GM19240 (cell line): ENCODE measurements at regions not wholly inside any gene's neighbourhood (a gene's known extent, or its start where the extent isn't known, plus 50 kb on each side); places are given as distances from the start of the nearest gene placed in this dataset.

ENCODE experiments used
- DNase-seq: peaks from one replicate; pipeline ENCODE4 v3.0.0; 2011; ENCODE audit warnings: low spot score; ENCODE audit not compliant: insufficient read length

DNA sequence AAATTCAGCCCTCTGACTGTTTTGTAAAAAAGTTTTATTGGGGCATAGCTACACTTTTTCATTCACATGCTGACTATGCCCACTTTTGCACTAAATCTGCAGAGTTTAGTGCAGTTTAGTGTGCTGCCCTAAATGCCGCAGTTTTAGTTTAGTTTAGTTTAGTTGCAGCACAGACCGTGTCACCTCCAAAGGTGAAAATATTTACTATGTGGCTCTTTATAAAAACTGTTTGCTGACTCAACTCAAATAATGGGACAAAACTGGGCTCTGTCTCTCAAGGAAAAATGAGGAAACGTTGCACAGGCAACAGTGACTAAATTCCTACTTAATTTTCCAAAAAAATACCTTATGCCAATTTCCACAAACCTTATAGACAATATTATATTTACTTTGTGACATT lies 314.2 kb downstream of the C4orf33 start:
- DNase-seq = no peak

DNA sequence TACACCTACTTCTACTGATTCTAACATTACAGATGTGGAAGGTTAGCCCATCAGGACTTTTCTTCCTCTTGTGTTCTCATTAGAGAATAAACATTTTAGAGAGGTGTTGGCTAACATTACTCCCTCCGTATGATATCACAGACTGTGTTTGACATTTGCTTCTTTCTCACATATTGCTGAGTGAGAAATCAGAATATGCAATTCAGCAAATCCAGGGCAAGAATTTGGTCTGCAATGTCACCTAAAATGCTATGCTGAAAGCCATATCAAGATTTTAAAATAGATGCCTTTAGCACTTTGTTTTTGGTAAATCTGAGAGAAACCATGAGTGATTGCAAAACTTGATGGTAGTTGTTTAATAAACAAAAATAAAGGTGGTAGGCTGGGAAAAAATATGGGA lies 319.1 kb downstream of the C4orf33 start:
- DNase-seq = no peak

DNA sequence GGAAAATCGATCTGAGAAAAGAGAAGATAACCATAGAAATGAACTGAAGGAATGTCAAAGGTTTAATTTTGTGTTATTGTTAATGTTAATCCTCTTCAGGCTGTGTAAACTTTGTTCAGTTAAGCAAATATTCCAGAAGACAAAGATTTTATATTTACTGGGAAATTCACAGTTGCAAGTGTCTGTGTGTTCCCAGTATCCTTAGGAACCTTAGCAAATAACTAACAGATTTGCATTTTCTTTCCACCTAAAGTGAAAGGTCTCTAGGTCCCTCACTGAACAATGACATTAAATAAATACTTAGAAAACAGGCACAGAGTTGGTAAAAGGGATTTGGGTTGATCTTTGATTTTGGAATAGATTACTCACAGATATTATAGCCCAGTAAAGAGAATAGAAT lies 324.7 kb downstream of the C4orf33 start:
- DNase-seq = no peak

DNA sequence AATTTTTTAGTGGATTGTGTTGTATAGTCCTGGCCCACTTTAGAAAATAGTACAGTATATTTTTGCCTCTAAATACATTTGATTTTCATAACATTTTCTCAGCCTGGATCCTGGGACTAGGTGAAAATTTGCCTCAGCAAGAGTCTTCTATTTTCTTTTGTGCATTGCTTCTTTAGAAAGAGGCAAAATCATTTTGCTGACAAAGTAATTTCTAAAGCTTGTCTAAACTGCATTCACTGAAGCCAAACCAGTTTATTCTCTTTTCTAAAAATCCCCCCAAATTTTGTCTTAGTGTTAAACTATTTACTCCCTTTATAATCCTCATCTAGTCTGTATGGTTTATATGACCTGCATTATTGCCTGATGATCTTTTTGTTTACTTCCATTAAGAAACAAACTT lies 326.3 kb downstream of the C4orf33 start:
- DNase-seq = no peak

DNA sequence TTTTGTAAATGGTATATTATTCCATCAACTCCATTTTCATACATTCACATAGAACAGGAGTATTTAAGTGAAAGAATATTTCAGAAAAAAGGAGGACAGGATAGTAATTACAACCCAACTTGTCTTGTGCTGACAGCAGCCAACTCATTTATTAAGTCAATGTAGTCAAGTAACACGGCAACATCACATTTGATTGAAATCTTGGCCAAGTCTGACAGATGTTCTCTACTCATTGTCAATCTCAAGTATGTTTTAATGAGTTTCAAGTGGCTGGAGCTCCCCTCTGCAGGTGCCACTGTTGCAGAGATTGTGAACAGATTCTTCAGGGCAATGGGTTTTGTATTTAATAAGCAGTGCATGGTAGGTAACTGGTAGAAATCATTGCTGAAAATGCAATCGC lies 332.5 kb downstream of the C4orf33 start:
- no peak for DNase-seq

DNA sequence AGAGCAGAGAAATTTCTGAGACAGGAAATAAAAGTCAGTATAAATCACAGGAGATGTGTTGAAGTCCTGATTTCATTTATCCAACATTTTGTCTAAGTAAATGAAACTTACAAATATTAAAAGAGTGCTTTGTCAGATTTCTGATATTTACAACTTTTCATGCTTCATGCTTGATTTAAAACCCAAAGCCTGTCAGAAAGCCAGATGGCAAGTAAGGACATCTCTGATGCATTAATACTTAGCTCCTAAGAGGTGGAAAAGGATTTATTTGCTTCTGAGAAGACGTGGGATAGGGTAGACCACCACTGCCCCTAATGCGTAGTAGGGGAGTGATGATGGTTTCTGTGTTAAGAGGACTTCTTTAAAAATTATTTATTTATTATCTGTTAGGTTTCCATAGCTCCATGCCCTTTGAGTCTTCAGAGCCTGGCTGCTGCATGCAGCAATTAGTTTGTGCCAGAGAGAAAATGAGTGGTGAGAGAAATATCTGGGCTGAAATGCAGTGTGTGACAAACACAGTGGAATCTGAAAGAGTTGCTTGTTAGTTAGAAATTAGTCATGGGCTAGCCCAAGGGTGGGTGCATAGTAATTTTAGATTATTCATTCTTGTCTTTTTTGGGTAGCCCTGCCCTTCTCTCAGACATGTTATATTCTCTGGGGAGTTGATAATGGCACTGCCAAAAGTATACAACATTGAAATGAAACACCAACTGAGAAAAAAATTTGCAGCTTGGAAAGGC lies 333.8 kb downstream of the C4orf33 start:
- DNase-seq = no peak

DNA sequence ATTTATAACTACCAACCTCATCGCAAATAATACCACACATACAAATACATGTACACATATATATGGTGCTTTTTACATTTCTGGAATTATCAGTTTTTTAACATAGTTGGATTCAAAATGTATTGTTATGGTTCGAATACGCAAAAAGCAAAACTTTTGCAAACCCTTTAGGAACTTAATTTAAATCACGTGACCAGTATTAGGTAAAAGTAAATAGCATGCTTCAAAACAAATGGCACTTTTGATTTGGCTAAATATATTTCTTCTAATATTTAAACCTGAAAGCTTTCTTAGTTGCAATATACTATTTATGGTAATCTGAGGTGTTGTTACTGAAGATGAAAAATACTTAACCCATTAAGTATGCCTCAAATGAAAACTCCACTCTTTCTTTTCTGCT lies 341.4 kb downstream of the C4orf33 start:
- DNase-seq = no peak

DNA sequence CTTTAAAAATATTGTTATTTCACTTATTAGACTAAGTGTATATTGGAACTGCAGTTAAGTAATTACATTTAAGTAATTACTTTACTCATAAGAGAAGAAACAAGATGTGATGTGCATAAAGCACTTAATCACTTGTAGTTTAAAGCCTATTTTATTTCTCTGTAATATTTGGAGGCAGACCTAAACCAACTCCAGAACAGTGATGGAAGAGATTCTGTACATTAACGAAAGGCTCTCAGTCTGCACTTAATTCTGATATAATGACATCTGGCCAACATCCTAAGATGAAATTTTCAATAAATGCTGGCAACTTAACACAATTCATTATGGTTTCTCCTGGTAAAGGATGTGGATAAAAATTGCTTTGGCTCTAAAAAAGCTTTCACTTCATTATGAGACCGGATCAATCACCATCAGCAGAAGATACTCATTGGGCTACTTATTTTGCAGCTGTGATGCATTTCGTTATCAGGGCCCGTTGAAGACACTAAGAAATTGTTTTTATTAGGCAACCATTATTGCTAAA lies 342.6 kb downstream of the C4orf33 start:
- DNase-seq = no peak

DNA sequence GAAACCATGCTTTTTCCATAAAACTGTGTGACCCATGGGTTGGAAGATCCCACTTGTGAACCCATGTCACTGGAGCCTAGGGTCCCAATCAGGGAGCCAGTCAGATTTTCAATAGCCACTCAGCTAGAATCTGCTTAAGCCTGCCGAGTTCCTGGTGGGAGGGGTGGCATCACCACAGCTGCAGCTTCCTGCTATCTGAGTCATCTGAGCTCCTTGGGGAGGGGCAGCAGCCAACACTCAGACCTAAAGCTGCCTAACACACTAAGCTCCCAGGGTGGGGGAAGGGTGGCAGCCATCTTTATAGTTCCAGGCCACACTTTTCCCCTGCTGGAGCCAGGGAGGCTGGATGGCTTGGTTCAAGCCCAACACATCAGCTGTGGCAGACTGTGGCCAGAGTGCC lies 350.1 kb downstream of the C4orf33 start:
- no peak for DNase-seq

DNA sequence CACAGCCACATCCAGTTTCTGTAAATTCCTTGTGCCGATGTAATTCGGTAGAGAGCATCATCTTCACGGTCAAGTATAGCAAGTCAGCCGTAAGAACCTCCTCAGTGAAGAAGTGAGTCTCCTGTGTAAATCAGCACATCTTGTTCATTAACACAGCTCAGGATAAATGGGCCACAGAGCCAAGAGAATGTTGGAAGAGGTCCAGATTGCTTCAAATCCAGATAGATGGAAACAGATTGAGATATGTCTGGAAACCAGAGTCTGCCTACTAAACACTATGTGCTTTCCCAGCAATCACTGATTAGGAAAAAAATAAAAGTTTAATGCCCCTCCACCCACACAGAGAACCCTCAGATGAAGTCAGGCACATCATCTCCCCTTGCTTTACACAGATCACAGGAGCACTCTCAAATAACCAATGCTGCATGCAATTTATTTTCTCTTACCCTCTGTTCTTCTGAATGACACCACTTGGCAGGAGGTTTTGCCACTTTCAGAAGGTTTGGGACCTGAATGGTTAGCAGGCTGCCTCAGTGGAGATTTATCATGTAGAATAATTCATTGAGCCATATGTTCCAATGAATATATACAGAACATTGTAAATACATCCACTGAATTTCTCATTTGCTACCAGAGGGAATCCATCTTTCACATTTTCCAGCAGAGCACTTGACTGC lies 357.7 kb downstream of the C4orf33 start:
- DNase-seq = no peak

DNA sequence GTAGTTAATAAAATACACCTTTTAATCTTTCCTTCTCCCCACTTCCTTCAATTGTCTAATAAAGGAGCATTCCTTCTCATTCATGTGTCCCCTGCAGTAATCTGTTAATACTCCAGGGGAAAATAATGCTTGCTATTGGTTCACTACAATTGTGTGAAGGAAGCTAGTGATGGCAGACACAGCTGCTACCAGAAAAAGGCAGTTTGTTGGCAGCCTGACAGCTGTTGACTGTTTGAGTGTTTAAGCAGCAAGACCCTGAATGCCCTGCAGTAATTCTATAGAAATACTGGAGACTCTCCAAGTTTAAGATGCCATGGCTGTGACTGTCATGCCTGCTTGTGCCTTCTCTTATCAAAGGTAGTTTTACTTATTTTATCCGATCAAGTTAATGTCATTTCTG lies 359.5 kb downstream of the C4orf33 start:
- DNase-seq = no peak

DNA sequence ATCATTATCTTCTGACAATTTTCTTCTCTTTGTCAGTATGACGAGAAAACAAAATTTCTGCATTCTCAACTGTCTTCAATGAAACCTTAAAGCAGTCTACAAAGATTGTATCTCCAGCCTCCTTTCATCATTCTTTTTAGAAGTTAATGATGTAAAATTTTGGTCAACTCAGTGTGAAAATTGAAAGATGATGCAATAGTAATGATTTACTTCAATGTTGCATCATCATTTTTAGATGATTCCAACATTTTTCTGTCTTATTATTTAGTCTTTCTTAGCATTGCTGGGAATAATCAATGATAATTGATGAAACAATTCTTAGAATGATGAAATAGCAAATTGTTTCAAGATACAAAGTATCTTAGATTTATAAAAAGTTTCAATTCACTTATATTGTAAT lies 372.7 kb downstream of the C4orf33 start:
- DNase-seq = no peak

DNA sequence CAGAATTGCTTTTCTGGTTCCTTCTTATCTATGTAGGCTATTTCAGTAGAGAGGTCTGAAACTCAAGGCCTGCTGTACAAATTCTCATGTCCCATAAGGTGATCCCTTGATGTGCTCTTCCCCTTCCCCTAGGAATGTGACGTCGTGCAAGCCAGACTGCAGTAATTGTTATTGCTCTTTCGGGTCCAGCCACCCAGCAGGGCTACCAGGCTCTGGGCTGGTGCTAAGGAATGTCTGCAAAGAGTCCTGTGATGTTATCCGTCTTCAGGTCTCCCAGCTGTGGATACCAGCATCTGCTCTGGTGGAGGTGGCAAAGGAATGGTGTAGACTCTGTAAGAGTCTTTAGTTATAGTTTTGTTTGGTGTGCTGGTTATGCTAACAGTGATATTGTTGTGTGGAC lies 378.7 kb downstream of the C4orf33 start:
- DNase-seq = no peak

DNA sequence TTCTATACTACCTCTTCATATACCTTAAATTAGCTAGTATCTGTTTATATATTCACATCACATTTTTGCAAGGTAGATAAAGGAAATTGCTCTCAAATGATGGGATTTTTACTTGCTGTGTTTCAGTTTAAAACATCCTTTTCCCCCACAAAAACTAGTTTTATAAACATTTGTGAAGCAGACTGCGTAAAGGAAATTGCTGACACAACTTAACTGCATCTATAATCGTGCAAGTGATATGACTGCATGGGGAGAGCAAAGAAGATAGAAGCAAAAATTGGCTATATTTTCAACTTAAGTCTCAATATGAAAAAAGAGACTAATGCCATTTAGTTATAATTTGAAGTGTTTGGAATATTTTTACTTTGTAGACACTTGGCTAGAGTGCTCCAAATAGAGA lies 385.2 kb downstream of the C4orf33 start:
- DNase-seq = no peak

DNA sequence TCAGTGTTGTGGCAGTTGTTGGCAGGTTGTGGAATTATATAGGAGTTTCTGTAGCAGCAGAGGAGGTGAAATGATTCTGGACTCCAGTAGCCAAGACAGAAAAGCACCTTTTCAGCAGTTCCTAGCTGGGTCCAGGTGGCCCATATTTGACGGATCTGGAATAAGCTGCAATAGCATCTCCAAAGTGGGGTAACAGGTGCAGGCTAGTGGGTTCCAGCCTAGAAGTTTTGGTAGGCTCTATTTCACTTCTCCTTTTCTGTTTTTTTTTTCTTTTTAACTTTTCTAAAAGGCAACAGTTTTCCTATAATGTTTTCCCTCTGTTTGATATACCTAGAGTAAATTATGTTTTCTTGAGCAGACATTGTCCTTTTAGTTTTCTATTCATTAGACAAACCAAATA lies 392.5 kb downstream of the C4orf33 start:
- DNase-seq = no peak

DNA sequence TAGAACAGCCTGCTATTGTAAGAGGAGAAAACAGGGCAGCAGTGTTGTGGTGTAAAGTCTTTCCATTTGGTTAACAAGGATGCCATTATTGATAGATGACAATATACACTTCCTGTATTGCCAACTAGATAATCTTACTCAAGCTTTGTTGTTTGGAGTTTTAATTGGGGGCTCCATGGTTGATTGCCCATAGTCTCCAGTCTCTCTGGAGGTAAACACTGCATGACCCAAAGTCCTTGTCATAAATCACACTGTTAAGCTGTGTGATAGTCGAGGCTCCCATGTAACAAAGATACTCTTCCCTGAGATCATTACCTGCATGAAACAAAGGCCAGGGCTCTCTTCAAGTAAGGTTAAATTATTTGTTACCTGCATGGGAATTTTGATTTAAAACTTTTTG lies 394.6 kb downstream of the C4orf33 start:
- no peak for DNase-seq

DNA sequence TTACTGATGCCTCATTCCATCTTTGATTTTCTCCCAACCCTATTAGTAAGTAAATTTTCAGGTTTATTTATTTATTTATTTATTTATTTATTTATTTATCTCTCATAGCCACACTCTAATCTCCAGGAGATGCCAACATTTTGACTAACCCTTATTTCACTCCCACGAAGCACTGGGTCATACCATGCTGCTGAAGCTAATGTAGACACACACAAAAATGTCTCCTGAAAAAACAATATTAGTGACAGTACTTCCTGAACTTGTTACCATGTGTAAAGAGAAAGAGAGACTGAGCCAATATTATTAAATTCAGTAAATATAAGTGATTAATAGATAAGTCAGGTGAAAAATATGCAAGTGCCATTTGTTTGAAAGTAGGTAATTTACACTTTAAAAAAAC lies 402.7 kb downstream of the C4orf33 start:
- no peak for DNase-seq

DNA sequence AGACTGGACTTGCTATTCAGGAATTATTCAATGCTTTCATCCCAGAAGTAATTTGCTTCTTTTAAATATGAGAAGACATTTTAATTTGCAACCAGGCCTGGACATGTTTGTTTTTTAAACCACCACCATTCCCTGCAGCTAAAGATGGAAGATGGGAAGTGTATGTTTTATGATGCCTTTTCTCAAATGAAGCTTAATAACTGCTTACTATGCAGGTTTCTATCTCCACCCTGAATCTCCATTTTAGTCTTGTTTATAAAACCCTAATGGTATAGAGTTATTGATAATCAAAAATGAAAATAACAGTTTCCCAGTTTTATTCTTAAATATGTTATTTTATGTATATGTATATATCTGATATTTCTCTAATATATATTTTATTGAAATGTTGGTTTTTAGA lies 418.9 kb downstream of the C4orf33 start:
- DNase-seq = no peak

DNA sequence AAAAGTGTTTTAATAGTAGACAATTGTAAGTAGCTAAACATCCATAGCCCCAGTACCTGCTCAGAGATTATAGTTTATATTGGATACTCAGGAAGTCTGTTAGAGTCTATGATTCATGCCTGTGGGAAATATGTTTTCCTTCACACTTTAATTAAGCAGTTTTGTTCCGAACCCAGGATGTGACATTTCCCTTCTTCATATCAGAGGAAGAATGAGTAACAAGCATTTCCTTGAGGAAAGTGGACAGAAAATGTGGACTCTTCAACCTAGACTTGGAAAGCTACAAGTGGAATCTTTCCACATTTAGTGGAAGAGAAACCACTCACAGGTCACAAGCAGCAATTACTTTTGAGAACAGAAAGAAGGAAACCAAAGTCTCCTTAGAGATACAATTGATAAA lies 419.4 kb downstream of the C4orf33 start:
- DNase-seq = no peak

DNA sequence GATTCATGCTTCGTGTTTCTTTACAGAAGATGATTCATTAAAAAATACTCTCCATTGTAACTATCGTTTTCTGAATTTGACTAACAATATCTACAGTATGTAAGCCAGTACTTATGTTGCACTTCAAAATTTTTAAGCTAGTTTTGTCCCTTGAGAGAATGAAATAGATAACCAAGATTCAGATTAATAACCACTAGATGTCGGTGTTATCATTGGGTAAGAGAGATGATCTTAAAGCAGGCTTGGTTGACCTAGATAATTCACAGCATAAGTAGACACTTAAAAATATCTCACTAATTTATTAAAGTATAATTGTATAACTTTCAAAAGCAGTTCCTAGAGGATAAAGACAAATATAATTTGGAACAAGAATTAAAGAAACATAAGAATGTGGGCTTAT lies 430.9 kb downstream of the C4orf33 start:
- no peak for DNase-seq

DNA sequence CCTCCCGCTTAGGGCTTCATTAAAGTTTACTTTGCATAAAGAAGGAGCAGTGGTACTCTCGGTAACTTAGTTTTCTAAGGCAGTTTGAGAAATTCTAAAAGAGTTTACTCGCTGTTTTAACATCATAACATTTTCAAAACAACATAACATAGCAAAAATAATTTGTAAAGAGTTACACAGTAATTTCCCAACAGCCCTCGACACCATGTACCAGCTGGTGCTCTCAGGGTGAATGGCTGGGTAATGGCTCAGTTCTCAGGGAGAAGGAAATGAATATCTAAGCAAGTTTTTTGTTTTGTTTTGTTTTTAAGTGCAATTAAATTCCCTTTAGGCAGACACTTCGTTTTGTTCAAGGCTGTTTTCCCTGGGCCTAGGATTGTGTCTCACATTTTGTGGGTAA lies 435.3 kb downstream of the C4orf33 start:
- no peak for DNase-seq

DNA sequence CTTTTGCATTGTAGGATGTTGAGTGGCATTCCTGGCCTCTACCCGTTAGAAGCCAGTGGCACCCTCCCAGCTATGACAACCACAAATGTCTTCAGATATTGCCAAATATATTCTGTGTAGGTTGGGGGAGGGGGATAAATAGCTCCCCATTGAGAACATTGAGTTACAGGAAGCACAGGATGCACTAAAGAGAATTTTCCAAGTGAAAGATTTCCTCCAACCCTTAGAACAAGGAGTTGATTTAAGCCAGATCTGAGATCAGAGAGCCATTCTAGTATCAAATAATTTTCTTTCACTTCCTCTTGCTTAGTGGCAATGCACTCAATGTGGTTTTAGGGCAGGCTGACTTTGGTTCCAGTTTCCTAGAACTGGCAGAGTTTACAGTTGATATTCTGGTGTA lies 436.6 kb downstream of the C4orf33 start:
- no peak for DNase-seq

DNA sequence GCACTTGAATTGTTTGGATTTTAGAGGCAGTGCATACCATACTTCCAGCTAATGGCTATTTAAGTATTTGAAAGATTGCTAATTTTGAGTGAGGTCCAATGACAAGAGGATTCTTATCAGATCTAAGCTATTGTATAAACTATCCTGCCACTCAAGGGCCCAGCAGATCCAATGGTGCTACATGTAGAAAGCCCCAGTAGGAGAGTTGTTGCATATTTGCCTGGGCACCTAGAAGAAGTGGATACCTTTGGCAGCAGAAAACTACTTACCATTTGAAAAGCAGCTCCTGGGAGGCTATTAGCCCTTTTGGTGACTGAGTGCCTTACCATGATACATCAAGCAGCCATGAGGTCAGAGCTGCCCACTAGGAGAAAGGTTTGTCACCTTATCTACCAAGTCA lies 447.3 kb downstream of the C4orf33 start:
- DNase-seq = no peak
